ENCODE measurements at regions not wholly inside any gene's neighbourhood (a gene's known extent, or its start where the extent isn't known, plus 50 kb on each side); places are given as distances from the start of the nearest gene placed in this dataset.

GRCh38 chr14:42378880-42379279 is 772.2 kb downstream of the LRFN5 start:
- DNase-seq (ENCODE audit: low read depth, low spot score), result no peak
- POLR2A ChIA-PET, result no interaction called here

GRCh38 chr14:42378274-42378673 is 771.6 kb downstream of the LRFN5 start:
- Histone ChIP-seq H3K9me3 (ENCODE audit: control insufficient read depth, insufficient read depth, low read length) (no peaks in the 10 kb centered on the region), H3K27me3 (ENCODE audit: control insufficient read depth, insufficient read depth, low read length) (no peaks in the 10 kb centered on the region), H3K4me3 (ENCODE audit: low read depth, low read length) (no peak overlapping the region), H3K27ac (ENCODE audit: low read depth, low read length) (no peak overlapping the region)
- no peak for TF ChIP-seq CTCF (IDR thresholded peaks at IDR 0.05; ENCODE audit: low read depth, low read length)
- POLR2A ChIA-PET, result no interaction called here
- no peak for DNase-seq (ENCODE audit: low read depth, low spot score)
- CTCF ChIA-PET, result no interaction called here

More at GRCh38 chr14:42378880-42379279, 772.2 kb downstream of the LRFN5 start:
- H3K9me3 ChIP-seq (ENCODE audit: control insufficient read depth, insufficient read depth, low read length), result no peaks in the 10 kb centered on the region
- no peak overlapping the region for H3K4me3 ChIP-seq (ENCODE audit: low read depth, low read length)
- H3K27ac ChIP-seq (ENCODE audit: low read depth, low read length), result no peak overlapping the region
- CTCF ChIA-PET, result no interaction called here
- no peak for TF ChIP-seq CTCF (IDR thresholded peaks at IDR 0.05; ENCODE audit: low read depth, low read length)
- H3K27me3 ChIP-seq (ENCODE audit: control insufficient read depth, insufficient read depth, low read length), result no peaks in the 10 kb centered on the region

- ChIA-PET CTCF (no interaction called here), POLR2A (no interaction called here)
- no peak overlapping the region for H3K4me3 ChIP-seq (ENCODE audit: low read depth, low read length)
- no peak for TF ChIP-seq CTCF (IDR thresholded peaks at IDR 0.05; ENCODE audit: low read depth, low read length)
- no peak overlapping the region for H3K27ac ChIP-seq (ENCODE audit: low read depth, low read length)
- H3K9me3 ChIP-seq (ENCODE audit: control insufficient read depth, insufficient read depth, low read length), result no peaks in the 10 kb centered on the region
- no peak for DNase-seq (ENCODE audit: low read depth, low spot score)
- no peaks in the 10 kb centered on the region for H3K27me3 ChIP-seq (ENCODE audit: control insufficient read depth, insufficient read depth, low read length)
These were observed 767.7 kb downstream of the LRFN5 start for GRCh38 chr14:42374332-42374731.

GRCh38 chr14:42370056-42370455 is 763.4 kb downstream of the LRFN5 start:
- ChIA-PET POLR2A (no interaction called here), CTCF (no interaction called here)
- Histone ChIP-seq H3K9me3 (ENCODE audit: control insufficient read depth, insufficient read depth, low read length) (no peaks in the 10 kb centered on the region), H3K4me3 (ENCODE audit: low read depth, low read length) (no peak overlapping the region), H3K27ac (ENCODE audit: low read depth, low read length) (no peak overlapping the region), H3K27me3 (ENCODE audit: control insufficient read depth, insufficient read depth, low read length) (no peaks in the 10 kb centered on the region)
- TF ChIP-seq CTCF (IDR thresholded peaks at IDR 0.05; ENCODE audit: low read depth, low read length), result no peak
- DNase-seq (ENCODE audit: low read depth, low spot score), result no peak

- ChIA-PET CTCF (no interaction called here), POLR2A (no interaction called here)
- no peak for DNase-seq (ENCODE audit: low read depth, low spot score)
- H3K27ac ChIP-seq (ENCODE audit: low read depth, low read length), result no peak overlapping the region
- no peak for TF ChIP-seq CTCF (IDR thresholded peaks at IDR 0.05; ENCODE audit: low read depth, low read length)
- no peaks in the 10 kb centered on the region for H3K9me3 ChIP-seq (ENCODE audit: control insufficient read depth, insufficient read depth, low read length)
- no peak overlapping the region for H3K4me3 ChIP-seq (ENCODE audit: low read depth, low read length)
- no peaks in the 10 kb centered on the region for H3K27me3 ChIP-seq (ENCODE audit: control insufficient read depth, insufficient read depth, low read length)
These were observed 761.6 kb downstream of the LRFN5 start for GRCh38 chr14:42368234-42368633.

All from AG04450 (cell line).